RWPE2 (cell line): ENCODE measurements at regions not wholly inside any gene's neighbourhood (a gene's known extent, or its start where the extent isn't known, plus 50 kb on each side); places are given as distances from the start of the nearest gene placed in this dataset.

Experiments
- ATAC-seq: fragments of 200-7000 bp; cut with Tn5 transposase; 3 replicates; pipeline ENCODE4 v1.9.1; 2021; ENCODE audit warnings: low read depth
- DNase-seq: peaks from one replicate; pipeline ENCODE4 v3.0.0-alpha.2; 2020; ENCODE audit warnings: low spot score
- H3K27ac ChIP-seq: fragments of 450-650 bp; 2 replicates; pipeline ENCODE4 v1.5.1; 2017; ENCODE audit warnings: mild to moderate bottlenecking; ENCODE audit not compliant: poor library complexity, severe bottlenecking
- H3K27me3 ChIP-seq: fragments of 250-450 bp; sonication (Bioruptor Pico); 2 replicates; pipeline ENCODE4 v1.5.1; 2021; ENCODE audit warnings: mild to moderate bottlenecking, moderate library complexity; ENCODE audit not compliant: insufficient read depth, poor library complexity, severe bottlenecking
- H3K36me3 ChIP-seq: fragments of 250-450 bp; sonication (Bioruptor Pico); 2 replicates; pipeline ENCODE4 v1.5.1; 2020; ENCODE audit warnings: low read depth, mild to moderate bottlenecking, moderate library complexity
- H3K4me1 ChIP-seq: fragments of 250-450 bp; sonication (Bioruptor Pico); 2 replicates; pipeline ENCODE4 v1.5.1; 2021; ENCODE audit warnings: mild to moderate bottlenecking, moderate library complexity; ENCODE audit not compliant: insufficient read depth, poor library complexity, severe bottlenecking
- H3K4me3 ChIP-seq: fragments of 250-450 bp; sonication (Bioruptor Pico); 2 replicates; pipeline ENCODE4 v1.5.1; 2021; ENCODE audit warnings: mild to moderate bottlenecking, moderate library complexity; ENCODE audit not compliant: severe bottlenecking
- H3K9me3 ChIP-seq: fragments of 250-450 bp; sonication (Bioruptor Pico); 2 replicates; pipeline ENCODE4 v1.5.1; 2021; ENCODE audit warnings: mild to moderate bottlenecking, moderate library complexity; ENCODE audit not compliant: severe bottlenecking
- TF ChIP-seq, protein P1 (sequence below): fragments of 450-650 bp; IDR thresholded peaks from one replicate; pipeline ENCODE4 v1.5.1; 2017; ENCODE audit warnings: mild to moderate bottlenecking, moderate library complexity; ENCODE audit not compliant: poor library complexity, severe bottlenecking

DNA sequence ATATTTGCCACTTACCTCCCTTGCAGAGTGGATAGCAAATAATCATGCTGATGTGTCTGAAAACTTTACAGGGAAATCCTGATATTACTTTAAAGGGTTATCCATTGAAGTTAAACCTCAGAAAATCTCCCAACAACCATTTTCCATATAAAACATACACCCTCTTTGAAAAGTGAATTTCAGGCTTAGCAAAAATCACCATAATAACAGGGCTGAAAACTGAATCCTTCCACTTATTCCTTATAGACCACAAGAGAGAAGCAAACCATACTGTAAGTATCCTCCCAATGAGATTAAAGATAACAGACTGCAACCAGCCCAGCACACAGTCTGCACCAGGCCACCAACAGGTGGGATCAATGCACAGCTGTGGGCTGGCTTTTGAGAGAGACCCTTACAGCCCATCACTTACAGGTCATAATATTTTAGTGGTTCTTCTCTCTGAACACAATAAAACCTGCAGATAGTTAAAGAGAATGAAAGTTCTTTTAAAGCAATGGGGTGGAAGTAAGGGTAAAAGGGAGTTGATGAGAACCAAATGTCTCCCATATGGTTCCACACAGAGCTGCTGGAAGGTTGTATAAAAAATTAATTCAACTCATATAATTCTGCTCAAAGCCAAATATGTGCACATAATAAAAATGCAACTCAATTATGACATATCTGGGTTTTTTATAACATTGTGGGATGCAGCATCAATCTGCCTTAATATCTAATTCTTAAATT, 376.2 kb upstream of the GRAMD2B start:
- ATAC-seq (no peak), DNase-seq (no peak)
- no peaks in the 10 kb centered on the region for H3K9me3 ChIP-seq
- H3K27me3 ChIP-seq, result no peaks in the 10 kb centered on the region
- TF ChIP-seq, protein P1, sequence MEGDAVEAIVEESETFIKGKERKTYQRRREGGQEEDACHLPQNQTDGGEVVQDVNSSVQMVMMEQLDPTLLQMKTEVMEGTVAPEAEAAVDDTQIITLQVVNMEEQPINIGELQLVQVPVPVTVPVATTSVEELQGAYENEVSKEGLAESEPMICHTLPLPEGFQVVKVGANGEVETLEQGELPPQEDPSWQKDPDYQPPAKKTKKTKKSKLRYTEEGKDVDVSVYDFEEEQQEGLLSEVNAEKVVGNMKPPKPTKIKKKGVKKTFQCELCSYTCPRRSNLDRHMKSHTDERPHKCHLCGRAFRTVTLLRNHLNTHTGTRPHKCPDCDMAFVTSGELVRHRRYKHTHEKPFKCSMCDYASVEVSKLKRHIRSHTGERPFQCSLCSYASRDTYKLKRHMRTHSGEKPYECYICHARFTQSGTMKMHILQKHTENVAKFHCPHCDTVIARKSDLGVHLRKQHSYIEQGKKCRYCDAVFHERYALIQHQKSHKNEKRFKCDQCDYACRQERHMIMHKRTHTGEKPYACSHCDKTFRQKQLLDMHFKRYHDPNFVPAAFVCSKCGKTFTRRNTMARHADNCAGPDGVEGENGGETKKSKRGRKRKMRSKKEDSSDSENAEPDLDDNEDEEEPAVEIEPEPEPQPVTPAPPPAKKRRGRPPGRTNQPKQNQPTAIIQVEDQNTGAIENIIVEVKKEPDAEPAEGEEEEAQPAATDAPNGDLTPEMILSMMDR, result no peak
- H3K4me1 ChIP-seq, result no peaks in the 10 kb centered on the region
- H3K36me3 ChIP-seq, result no peaks in the 10 kb centered on the region
- no peak overlapping the region for H3K4me3 ChIP-seq
- no peak overlapping the region for H3K27ac ChIP-seq

DNA sequence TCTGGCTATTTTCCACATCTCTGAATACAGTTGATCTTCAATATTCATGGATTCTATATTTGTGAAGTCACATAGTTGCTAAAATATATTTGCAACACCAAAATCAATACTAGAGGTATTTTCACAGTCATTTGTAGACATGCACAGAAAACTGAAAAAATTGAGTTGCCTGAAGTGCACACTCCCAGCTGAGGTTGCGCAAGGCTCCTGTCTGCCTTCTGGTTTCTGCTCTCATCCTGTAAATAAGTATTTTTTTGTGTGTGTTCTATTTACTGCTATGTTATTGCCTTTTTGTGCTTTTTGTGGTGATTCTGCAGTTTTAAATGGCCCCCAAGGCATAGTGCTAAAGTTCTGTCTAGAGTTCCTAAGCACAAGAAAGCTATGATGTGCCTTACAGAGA, 371.1 kb upstream of the GRAMD2B start:
- H3K27ac ChIP-seq, result no peak overlapping the region
- DNase-seq (no peak), ATAC-seq (no peak)
- no peaks in the 10 kb centered on the region for H3K4me1 ChIP-seq
- no peak overlapping the region for H3K4me3 ChIP-seq
- no peaks in the 10 kb centered on the region for H3K36me3 ChIP-seq
- TF ChIP-seq, protein P1, result no peak
- H3K27me3 ChIP-seq, result no peaks in the 10 kb centered on the region
- H3K9me3 ChIP-seq, result no peaks in the 10 kb centered on the region

DNA sequence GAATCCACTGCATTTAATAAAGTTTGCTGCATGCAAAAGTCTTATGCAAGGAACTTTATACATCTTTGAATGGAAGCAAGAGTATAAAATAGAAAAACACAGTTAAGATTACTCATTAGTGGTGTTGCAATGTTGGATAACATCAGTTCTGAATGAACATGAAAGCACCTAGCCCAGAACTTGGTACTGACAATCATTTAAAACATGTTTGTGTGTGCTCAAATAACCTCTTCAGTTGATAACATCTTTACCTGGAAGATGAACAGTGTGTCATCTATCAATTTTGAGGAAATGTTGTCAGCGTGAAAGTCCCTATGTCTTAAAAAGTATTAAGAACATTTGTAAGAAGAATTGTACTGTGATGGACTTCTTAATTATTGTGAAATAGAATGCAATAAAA, 370.4 kb upstream of the GRAMD2B start:
- no peak overlapping the region for H3K4me3 ChIP-seq
- no peak overlapping the region for H3K27ac ChIP-seq
- no peak for ATAC-seq
- no peaks in the 10 kb centered on the region for H3K4me1 ChIP-seq
- no peaks in the 10 kb centered on the region for H3K9me3 ChIP-seq
- H3K36me3 ChIP-seq, result no peaks in the 10 kb centered on the region
- H3K27me3 ChIP-seq, result no peaks in the 10 kb centered on the region
- TF ChIP-seq, protein P1, result no peak
- DNase-seq, result no peak

DNA sequence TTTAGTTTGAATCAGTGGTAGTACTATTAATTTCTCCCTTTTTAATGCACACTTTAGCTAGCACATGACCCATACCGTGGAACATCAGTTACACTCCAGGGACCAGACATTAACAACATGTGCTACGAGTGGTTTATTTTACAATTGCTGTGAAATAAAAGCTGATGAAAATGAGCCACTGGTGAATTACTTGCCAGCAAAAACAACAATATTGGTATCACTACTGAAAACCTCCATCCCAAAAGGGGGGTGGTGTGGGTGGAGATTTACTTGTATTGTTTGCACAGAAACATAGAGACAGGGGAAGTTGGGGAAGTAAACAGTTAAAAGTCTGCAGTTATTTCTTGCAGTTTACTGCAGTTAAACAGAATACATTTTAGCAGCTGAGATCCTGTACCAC, 369.6 kb upstream of the GRAMD2B start:
- Histone ChIP-seq H3K4me3 (no peak overlapping the region), H3K36me3 (no peaks in the 10 kb centered on the region), H3K27ac (no peak overlapping the region), H3K4me1 (no peaks in the 10 kb centered on the region), H3K9me3 (no peaks in the 10 kb centered on the region), H3K27me3 (no peaks in the 10 kb centered on the region)
- ATAC-seq, result no peak
- TF ChIP-seq, protein P1, result no peak
- DNase-seq, result no peak

DNA sequence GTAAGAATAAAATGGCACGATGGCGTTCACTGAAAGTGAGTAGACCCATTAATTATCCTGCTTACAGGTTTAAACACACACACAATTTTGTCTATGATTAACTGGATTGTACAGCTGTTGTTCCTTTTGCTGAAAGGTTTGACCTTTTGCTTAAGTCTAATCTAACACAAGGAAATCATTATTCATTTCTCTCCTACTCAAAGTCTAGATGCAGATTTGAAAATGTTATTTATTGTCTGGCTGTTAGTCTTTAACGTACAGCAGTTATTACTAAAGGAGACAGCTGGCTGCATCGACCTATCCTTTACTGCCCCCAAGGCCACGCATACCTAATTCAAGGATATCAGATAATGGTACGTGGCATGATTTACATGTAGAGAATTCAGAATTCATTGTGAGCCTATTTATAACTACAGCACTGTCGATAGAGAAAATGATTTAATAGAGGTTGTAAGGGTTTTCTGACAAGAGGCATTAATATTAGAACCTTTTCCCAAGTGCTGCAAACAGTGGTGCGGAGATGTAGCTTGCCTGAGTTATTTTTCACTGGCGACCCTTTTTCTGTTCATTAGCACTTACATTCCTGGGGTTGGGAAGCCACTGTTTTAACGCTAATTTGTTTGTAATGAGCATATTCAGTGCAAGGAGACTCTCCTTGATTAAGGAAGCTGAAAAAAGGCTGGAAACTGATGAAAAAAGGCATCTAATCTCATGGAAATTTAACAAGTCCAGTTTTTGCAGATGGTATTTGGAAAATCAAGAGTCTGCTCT, 368.4 kb upstream of the GRAMD2B start:
- no peaks in the 10 kb centered on the region for H3K4me1 ChIP-seq
- no peaks in the 10 kb centered on the region for H3K27me3 ChIP-seq
- DNase-seq (no peak), ATAC-seq (no peak)
- H3K27ac ChIP-seq, result no peak overlapping the region
- no peaks in the 10 kb centered on the region for H3K36me3 ChIP-seq
- H3K9me3 ChIP-seq, result no peaks in the 10 kb centered on the region
- TF ChIP-seq, protein P1, result no peak
- no peak overlapping the region for H3K4me3 ChIP-seq
